HFF-Myc (cell line): ENCODE measurements at regions not wholly inside any gene's neighbourhood (a gene's known extent, or its start where the extent isn't known, plus 50 kb on each side); places are given as distances from the start of the nearest gene placed in this dataset.

Experiments
- DNase-seq: peaks from one replicate; pipeline ENCODE4 v3.0.0-alpha.2; 2011; ENCODE audit warnings: low read depth; ENCODE audit errors: extremely low read depth
- H3K4me3 ChIP-seq: replicated peaks from 2 replicates; pipeline ENCODE4 v1.5.1; 2011; ENCODE audit warnings: low read depth, mild to moderate bottlenecking, control low read depth, low read length
- TF ChIP-seq, protein P1 (sequence below): IDR thresholded peaks from 2 replicates; pipeline ENCODE4 v1.5.1; 2012; ENCODE audit warnings: mild to moderate bottlenecking, low read depth, low read length, control low read depth; ENCODE audit errors: missing control alignments

DNA sequence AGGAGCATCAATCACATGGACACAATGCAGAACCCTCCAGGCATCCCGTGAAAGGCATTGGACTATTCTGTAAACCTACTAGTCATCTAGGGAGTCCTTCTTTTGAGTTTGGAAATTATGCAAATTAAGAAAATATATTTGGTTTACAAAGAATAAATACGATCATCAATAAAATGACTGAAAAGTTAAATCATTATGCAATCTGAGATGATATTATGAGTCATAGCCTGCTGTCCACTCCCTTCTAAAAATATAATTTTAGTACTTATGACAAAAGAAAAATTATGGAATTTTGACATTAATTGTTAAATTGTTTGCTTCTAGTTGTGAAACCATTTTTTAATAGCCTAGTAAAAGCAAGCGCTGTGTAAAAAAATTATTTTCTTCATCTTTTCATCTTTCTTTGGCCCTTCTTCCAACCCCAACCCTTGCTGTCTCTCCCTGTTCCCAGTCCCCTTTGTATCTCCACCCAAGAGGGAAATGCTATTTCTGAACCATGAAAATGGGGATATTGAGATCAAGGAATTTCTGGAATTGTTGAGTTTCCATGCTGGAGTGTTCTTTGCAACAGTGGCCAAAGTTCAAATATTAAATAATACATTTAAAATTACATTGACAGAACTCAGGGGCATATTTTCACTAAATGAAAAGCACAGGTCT is 599.8 kb downstream of the COL12A1 start:
- no peak overlapping the region for H3K4me3 ChIP-seq
- DNase-seq: no peak
- TF ChIP-seq, protein P1, sequence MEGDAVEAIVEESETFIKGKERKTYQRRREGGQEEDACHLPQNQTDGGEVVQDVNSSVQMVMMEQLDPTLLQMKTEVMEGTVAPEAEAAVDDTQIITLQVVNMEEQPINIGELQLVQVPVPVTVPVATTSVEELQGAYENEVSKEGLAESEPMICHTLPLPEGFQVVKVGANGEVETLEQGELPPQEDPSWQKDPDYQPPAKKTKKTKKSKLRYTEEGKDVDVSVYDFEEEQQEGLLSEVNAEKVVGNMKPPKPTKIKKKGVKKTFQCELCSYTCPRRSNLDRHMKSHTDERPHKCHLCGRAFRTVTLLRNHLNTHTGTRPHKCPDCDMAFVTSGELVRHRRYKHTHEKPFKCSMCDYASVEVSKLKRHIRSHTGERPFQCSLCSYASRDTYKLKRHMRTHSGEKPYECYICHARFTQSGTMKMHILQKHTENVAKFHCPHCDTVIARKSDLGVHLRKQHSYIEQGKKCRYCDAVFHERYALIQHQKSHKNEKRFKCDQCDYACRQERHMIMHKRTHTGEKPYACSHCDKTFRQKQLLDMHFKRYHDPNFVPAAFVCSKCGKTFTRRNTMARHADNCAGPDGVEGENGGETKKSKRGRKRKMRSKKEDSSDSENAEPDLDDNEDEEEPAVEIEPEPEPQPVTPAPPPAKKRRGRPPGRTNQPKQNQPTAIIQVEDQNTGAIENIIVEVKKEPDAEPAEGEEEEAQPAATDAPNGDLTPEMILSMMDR: no peak

DNA sequence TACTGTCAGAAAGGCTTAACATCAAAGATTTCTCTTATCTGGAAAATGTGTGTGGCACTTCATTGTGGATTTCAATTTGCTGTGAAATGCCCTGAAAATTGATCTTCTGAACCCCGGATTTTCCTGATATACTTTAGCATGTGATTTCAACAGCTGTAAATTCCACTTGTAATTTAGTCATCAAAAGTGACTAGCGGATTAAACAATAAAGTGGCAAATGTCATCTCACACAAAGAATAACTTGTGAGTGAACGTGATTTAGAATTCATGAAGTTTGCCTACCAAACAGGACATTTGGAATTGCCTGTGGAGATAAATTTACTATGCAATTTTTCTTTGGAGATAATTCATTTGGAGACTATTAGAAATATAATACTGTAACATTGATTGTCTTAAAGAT is 601.6 kb downstream of the COL12A1 start:
- no peak for DNase-seq
- H3K4me3 ChIP-seq: no peak overlapping the region
- TF ChIP-seq, protein P1: no peak

DNA sequence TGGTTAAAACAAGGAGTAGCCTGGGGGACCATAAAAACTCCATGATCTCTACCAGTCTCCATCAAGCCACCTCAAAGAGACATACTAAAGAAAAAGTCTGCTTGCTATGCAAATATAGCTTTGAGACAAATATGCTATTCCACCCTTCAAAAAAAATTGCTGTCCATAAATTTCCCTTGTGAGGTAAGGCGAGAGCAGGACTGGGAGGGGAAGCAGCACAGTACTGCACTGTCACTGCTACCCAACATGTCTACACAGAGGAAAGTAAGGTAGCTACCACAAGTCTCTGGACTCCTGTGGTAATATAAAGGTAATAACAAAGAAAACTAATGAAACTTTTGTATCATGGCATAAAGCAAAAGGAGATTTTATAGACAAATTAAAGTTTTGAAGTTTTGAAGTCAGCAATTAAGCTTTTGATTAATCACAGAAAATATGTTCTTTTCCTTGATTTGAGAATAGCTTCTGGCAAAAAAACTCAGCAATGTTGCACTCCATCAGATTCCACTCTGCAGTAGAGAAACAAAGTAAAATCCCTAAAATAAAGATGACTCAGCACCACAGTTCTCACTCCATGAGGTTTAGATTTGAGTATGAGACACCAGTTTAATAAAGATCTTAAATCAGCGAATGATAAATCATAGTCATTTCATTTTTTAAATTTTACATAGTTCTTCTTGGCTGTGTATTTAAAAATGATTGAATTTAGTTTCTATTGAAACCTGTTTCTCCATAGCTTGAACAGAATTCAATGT is 602.4 kb downstream of the COL12A1 start:
- TF ChIP-seq, protein P1: no peak
- no peak for DNase-seq
- H3K4me3 ChIP-seq: no peak overlapping the region

DNA sequence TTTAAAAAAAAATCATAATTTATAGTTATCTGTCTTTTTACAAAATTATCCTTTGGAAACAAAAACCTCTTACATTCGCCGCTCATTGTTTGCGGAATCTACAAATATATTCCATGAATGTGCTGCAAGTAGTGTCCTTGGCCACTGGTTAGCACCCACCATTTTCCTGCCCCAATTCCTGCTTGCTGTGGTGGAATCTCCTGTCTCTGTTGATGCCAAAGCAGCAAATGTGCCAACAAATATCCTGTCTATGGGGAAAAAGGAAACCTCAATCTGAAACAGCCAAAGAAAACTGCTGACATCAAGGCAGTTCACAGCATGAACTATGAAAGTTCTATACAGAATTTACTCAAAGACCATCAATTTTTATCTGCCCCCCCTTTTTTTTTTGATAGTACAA is 603.6 kb downstream of the COL12A1 start:
- no peak overlapping the region for H3K4me3 ChIP-seq
- DNase-seq: no peak
- TF ChIP-seq, protein P1: no peak

DNA sequence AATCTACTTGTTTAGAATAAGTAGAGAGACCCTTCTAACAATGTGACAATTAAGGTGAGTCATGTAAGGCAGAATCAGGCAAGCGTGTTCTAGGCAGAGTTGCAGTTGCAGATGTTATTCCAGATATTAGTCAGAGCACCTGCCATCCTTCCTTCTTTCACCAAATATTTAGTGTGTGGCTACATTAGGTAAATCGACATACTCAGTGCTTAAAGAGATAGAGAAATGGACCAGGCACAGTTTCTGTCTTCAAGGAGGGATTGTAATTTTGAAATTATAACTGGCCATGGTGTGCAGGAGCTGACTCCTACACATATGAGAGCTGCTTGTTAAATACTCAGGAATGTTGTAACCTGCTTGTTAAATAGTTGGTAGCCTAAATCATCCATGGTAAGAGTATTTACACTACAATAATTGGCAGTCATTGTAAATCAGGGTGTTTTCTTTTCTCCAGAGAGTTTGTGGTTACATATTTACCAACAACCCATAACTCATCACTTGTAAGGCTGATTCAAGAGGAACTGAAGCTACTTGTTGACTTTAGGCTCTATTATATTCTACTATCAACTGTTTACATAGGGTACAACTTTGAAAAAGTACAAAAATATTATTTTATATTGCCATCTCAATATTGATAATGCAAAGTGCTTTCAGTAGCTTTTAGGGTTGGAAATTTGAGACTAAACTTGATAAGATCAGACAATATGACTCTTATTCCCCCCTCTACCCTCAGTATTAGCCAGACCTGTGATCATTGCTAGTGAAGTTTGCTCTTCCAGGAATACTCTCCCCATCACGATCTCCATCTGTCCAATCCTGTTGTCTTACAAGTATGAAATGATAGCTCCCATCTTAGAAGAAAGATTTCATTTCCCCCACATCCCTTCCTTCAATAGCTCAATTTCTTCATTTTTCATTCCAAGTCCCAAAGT is 607.1 kb downstream of the COL12A1 start:
- no peak overlapping the region for H3K4me3 ChIP-seq
- no peak for DNase-seq
- TF ChIP-seq, protein P1: no peak

DNA sequence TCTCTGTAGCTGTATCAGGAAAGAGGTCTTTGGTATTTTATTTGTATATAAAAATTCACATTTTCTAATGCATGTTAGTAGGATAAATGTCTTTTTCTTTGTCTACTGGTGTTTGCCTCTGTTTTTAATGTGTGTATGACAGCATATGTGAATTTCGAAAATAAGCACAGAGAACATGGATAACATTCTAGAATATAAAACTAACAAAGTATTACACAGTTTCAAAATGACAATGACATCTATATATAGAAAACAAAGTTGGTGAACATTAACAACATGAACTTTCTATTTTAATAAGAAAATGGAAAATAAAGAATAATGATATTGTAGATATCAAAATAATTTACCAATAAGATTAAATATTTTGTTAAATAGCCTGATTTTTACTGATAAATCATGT is 608.0 kb downstream of the COL12A1 start:
- TF ChIP-seq, protein P1: no peak
- H3K4me3 ChIP-seq: no peak overlapping the region
- no peak for DNase-seq
